NB4 (cell line): ENCODE measurements at regions not wholly inside any gene's neighbourhood (a gene's known extent, or its start where the extent isn't known, plus 50 kb on each side); places are given as distances from the start of the nearest gene placed in this dataset.

ENCODE experiments used
- DNase-seq: peaks from one replicate; pipeline ENCODE4 v3.0.0; 2010; ENCODE audit warnings: low read depth
- H3K4me3 ChIP-seq: one replicate; pipeline ENCODE4 v1.5.1; 2011; ENCODE audit warnings: mild to moderate bottlenecking, low read depth, low read length, moderate library complexity
- MYC ChIP-seq: IDR thresholded peaks from 2 replicates; pipeline ENCODE4 v1.6.1; 2011; ENCODE audit warnings: low read depth, low read length
- POLR2A ChIP-seq: IDR thresholded peaks from 2 replicates; pipeline ENCODE4 v1.6.1; 2011; ENCODE audit warnings: mild to moderate bottlenecking; ENCODE audit not compliant: insufficient read length; ENCODE audit errors: extremely low read depth
- TF ChIP-seq, protein P1 (sequence below): IDR thresholded peaks from 2 replicates; pipeline ENCODE4 v1.6.1; 2011; ENCODE audit warnings: low read depth, low read length
- TF ChIP-seq, protein P2 (sequence below): IDR thresholded peaks from one replicate; pipeline ENCODE4 v1.5.1; 2012; ENCODE audit warnings: low read depth, low read length

DNA sequence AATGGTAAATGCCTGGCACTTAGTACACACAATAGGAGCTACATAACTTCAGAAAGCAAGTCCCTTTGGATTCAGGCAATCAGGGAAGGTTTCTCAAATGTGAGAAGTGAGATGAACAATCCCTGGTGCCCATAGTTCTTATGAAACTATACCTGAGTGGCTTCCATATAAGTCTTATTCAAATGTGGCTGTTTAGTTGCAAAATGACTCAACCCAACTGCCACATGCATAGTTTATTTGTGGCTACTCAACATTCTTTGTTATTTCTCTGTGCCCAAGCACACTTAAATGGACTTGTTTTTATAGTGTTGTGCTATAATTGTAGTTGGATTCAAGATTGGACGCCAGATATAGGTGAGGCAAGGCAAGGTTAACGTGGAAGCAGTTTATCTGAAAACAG lies 93.7 kb upstream of the ATXN1 start:
- DNase-seq, result no peak
- no peak overlapping the region for H3K4me3 ChIP-seq
- TF ChIP-seq, protein P1, sequence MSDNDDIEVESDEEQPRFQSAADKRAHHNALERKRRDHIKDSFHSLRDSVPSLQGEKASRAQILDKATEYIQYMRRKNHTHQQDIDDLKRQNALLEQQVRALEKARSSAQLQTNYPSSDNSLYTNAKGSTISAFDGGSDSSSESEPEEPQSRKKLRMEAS, result no peak
- TF ChIP-seq MYC, result no peak
- no peak for TF ChIP-seq POLR2A
- TF ChIP-seq, protein P2, sequence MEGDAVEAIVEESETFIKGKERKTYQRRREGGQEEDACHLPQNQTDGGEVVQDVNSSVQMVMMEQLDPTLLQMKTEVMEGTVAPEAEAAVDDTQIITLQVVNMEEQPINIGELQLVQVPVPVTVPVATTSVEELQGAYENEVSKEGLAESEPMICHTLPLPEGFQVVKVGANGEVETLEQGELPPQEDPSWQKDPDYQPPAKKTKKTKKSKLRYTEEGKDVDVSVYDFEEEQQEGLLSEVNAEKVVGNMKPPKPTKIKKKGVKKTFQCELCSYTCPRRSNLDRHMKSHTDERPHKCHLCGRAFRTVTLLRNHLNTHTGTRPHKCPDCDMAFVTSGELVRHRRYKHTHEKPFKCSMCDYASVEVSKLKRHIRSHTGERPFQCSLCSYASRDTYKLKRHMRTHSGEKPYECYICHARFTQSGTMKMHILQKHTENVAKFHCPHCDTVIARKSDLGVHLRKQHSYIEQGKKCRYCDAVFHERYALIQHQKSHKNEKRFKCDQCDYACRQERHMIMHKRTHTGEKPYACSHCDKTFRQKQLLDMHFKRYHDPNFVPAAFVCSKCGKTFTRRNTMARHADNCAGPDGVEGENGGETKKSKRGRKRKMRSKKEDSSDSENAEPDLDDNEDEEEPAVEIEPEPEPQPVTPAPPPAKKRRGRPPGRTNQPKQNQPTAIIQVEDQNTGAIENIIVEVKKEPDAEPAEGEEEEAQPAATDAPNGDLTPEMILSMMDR, result no peak

- TF ChIP-seq, protein P2, result no peak
- TF ChIP-seq MYC (no peak), POLR2A (no peak)
- TF ChIP-seq, protein P1, result no peak
- no peak overlapping the region for H3K4me3 ChIP-seq
- no peak for DNase-seq
Measured at GRCh38 chr6:16852671-16853070, 91.4 kb upstream of the ATXN1 start.

DNA sequence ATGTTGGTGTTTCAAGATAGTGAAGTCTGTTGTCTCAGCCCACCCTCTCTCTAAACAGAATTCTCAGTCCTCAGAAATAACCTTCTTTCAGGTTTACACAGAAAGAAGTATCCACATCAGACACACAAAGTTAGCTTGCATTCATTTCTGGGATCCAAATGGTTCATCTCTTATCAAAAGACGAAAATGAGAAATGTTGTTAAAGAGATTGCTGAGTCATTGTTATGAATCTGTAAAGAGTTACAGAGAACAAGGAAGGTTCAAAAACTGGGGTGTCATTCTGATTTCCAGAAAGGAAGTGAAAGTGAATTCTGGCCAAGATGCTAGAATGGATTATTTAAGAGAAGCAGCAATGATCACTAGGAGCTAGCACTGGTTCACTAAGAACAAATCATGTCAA lies 90.5 kb upstream of the ATXN1 start:
- DNase-seq, result peak; percentile 66
- TF ChIP-seq MYC, result no peak
- TF ChIP-seq, protein P2, result no peak
- TF ChIP-seq, protein P1, result no peak
- TF ChIP-seq POLR2A, result no peak
- H3K4me3 ChIP-seq, result no peak overlapping the region

DNA sequence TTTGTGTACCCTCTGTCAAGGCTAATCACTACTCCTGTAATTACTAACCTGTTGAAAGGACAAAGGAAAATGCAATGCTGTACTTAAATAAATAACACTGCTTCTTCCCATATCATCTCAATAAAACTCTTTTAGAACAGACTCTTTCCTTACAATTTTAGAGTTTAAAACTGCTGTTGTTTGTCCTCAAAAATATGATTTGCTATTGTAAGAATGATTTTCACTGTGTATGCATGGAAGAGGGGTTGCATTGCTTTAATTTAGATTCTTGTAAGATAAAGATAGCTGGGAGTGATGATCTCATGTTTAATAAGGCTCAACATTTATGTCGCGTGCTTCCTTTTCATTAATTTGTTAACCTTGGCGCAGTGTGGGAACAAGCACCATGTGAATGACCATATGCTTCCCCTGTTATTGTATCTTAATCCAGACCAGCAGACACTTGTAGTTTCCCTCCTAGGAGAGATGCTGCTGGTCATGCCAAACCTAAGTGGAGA lies 89.8 kb upstream of the ATXN1 start:
- TF ChIP-seq, protein P2, result no peak
- no peak for TF ChIP-seq MYC
- TF ChIP-seq, protein P1, result no peak
- TF ChIP-seq POLR2A, result no peak
- no peak for DNase-seq
- H3K4me3 ChIP-seq, result no peak overlapping the region

GRCh38 chr6:16850681-16851026 lies 89.4 kb upstream of the ATXN1 start:
- TF ChIP-seq POLR2A (no peak), MYC (no peak)
- TF ChIP-seq, protein P1, result no peak
- TF ChIP-seq, protein P2, result no peak
- peak; percentile 51 for DNase-seq
- no peak overlapping the region for H3K4me3 ChIP-seq
